HG02970 (cell line): ENCODE measurements at regions not wholly inside any gene's neighbourhood (a gene's known extent, or its start where the extent isn't known, plus 50 kb on each side); places are given as distances from the start of the nearest gene placed in this dataset.

Source experiments
- ATAC-seq: cut with Tn5 transposase; IDR thresholded peaks from one replicate; pipeline ENCODE4 v1.9.1; 2021; ENCODE audit warnings: mild to moderate bottlenecking, moderate library complexity, moderate number of reproducible peaks; ENCODE audit not compliant: unreplicated experiment, low FRiP score

GRCh38 chr4:3830774-3831528, 64.8 kb downstream of the ADRA2C start:
- no peak for ATAC-seq

- ATAC-seq = no peak
Measured at GRCh38 chr4:3831529-3832150, 65.5 kb downstream of the ADRA2C start.

GRCh38 chr4:3832536-3833220, 66.5 kb downstream of the ADRA2C start:
- ATAC-seq = no peak

- ATAC-seq = no peak
Measured at GRCh38 chr4:3833326-3833989, 67.3 kb downstream of the ADRA2C start.

GRCh38 chr4:3834186-3834662, 68.0 kb downstream of the ADRA2C start:
- no peak for ATAC-seq

GRCh38 chr4:3834663-3835521, 68.7 kb downstream of the ADRA2C start:
- ATAC-seq = no peak

- no peak for ATAC-seq
Measured at GRCh38 chr4:3835527-3836405, 69.6 kb downstream of the ADRA2C start.

GRCh38 chr4:3836406-3836755, 70.2 kb downstream of the ADRA2C start:
- ATAC-seq = no peak

GRCh38 chr4:3836756-3837601, 70.8 kb downstream of the ADRA2C start:
- no peak for ATAC-seq

GRCh38 chr4:3838437-3839380, 72.5 kb downstream of the ADRA2C start:
- ATAC-seq = no peak

- no peak for ATAC-seq
Measured at GRCh38 chr4:3845094-3845743, 79.0 kb downstream of the ADRA2C start.

GRCh38 chr4:3845744-3846429, 79.7 kb downstream of the ADRA2C start:
- ATAC-seq = no peak

- no peak for ATAC-seq
Measured at GRCh38 chr4:3847211-3847940, 81.2 kb downstream of the ADRA2C start.

- ATAC-seq = no peak
Measured at GRCh38 chr4:3848323-3848722, 82.1 kb downstream of the ADRA2C start.

GRCh38 chr4:3849140-3849539, 83.0 kb downstream of the ADRA2C start:
- no peak for ATAC-seq
